Hematopoietic multipotent progenitor cell treated with erythropoietin and hydrocortisone succinate and interleukin-3 and kit ligand, for 6 days (in vitro differentiated cells): ENCODE measurements at regions not wholly inside any gene's neighbourhood (a gene's known extent, or its start where the extent isn't known, plus 50 kb on each side); places are given as distances from the start of the nearest gene placed in this dataset.
A peak's percentile ranks its signal among the peaks of the same experiment; 100 is the strongest.

Source experiments
- DNase-seq: peaks from one replicate; pipeline ENCODE4 v3.0.0-alpha.2; 2015

DNA sequence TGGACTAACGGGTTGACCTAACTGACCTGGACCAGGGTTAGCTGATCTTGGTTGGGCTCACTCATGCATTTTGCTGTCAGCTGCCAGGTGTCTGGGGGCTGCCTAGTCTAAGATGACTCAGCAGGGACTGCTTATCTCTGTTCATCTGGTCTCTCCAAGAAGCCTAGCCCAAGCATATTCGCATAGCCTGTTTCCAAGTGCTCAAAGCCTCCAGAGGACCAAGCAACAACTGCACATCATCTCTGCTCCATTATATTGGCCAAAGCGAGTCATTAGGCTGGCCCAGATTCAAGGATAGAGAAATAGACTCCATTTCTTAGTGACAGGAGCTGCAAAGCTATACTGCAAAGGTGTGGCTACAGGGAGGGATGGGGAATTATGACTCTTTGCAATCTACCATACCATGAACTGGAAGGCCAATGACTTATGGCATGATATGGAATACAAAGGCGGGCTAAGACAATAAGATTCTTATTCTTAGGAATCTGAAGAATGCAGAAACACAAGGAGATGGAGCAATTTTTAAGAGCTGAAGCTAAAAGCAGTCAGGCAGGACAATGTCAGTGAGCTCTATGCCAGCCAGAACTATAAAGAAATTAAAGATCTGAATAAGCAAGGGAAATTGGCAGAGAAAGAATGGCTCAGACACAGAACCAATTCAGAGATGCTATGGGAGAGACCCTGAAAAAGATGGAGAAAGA is 194.6 kb upstream of the FSCB start:
- DNase-seq = no peak

DNA sequence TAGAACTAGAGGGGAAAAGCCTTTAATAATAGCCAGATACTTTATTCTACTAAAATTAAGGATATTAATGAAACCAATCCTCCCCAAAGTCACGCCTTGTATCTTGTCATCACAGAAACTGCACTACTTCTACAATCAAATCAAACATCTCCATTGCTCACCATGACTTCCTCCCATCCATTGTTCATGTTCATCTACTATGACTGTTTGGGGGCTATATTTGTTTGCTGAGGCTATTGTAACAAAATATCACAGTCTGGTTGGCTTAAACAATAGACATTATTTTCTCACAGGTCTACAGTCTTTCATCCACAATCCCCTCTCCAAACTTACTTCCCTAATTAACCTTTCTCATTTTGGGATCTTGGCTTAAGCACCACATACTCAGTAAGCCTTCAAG is 193.6 kb upstream of the FSCB start:
- no peak for DNase-seq

DNA sequence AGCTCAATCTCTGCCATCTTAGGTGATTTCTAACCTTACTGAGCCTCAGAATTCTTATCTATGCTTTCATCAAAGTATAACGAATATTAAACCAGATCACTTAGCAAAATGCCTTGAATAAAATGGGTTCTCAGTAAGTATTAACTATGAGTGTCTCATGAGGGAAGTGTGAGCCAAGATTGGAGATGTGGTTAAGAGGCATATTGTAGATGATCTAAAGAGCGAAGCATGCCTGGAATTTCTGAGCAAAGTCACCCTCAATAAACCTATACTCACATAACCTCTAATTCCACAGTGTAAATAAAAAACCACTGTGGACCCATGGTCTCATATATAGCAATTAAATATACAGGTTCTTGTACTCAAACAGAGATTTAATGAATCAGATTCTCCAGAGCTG is 193.1 kb upstream of the FSCB start:
- DNase-seq = no peak

DNA sequence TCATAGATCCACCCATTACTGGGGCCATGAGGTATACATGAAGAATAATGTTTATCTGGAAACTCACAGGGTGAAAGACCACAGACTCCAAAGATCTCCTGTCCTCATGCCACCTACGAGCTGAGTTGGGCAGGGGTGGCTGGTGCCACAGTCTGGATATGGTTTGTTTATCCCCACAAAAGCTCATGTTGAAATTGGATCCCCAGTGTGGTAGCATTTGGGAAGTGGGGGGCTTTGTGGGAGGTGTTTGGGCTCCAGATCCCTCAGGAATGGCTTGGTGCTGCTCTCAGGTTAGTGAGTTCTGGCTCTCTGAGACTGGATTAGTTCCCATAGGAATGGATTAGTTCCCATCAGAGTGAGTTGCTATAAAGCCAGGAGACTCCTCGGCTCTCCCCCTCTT is 192.3 kb upstream of the FSCB start:
- DNase-seq = no peak

DNA sequence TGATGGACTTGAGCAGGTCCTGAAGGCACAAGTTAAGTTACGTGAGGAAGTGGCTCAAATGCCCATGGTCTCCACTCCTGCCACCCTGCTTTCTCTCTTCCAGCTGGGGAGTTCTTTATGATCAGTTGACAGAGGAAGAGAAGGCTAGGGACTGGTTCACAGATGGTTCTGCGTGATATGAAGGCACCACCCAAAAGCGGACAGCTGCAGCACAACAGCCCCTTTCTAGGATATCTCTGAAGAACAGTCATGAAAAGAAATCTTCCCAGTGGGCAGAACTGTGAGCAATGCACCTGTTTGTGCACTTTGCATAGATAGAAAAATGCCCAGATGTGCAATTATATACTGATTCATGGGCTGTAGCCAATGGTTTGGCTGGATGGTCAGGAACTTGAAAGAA is 162.4 kb upstream of the FSCB start:
- peak; percentile 53 for DNase-seq

DNA sequence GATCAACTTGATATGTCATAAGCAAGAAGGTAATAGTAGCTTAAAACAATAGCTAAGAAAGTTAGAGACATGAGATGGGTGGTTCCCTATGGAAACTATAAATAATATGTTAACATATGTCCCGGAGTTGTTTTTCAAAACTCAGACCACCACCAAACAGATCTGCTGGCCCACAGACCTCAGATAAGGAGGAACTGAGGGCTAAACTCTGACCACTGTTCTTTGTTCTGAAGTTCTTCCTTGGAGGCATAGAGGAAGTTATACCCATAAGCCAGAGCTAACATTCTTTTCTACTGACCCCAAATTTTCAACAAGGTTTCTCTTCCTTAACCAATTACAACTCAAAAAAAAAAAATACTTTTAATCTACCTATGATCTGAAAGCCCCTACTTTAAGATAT is 156.1 kb upstream of the FSCB start:
- DNase-seq = peak; percentile 20

DNA sequence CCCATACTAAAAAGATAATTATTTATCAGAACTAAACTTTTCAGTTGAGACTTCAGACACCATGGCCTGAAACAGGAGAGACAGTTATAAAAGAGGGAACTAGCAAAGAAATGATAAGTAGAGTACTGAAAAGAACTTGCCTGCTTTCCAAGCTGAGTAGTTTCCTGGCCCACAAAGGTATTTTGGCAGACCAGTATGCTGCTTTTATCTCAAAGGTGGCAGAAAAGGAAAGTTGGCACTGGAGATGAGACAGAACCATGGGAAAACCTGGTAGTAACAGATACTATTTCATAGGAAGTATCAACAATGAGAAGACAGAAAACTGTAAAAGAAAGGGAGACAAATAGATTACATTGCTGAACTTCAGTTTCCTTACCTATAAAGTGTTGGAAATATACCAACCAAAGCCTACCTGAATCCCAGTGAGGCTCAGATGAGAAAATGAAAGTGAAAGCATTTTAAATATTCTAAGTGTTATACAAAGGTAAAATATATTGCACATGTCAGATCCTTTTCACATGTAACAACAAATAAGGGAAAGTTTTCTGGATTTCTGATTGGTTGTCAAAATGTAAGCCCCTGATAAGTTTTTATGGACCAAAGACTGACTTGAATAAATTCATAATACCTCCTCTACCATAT is 155.3 kb upstream of the FSCB start:
- peak; percentile 15 for DNase-seq

DNA sequence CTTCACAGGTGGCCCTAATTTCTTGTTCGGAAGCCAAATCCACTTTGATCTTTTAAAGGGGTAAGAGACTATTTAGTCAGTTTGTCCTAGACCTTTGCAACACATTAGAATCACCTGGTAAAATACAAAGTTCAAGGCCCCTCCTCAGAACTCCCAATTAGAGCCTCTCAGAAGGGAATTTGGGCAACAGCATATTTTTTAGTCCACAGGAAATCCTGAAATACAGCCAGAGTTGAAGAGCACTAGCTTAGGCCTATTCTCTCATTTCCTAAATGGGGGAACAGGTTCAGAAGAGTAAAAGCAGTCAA is 151.3 kb upstream of the FSCB start:
- no peak for DNase-seq

DNA sequence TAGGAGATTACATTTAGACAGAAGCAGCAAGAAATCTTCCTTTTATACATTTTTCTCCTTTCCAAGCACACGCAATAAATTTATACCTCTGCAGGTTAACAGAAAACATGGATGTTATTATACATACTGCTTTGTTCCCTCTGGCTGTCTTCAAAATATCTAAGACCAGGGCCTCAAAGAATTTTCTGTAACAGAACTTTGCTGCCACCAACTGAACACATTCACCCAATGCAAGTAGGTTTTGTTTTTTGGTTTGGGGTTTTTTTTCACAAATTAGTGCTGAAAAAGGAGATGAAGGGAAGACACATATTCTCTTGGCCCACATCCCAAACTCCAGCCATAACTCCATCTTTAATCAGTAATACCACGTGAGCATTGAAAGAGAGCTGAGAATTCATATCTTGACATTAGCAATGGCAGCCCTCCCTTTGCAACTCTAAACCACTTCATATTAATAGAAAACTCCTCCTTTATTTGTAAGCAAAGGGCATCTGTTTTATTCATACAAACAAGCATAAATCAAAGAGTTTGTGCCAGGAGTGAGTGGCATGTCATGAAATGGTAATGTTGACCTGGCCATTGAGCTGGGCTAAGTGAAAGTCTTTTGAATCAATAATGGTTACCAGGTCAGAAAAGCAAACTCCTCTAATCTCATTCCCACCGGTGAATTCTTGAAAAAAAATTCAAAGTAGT is 150.8 kb upstream of the FSCB start:
- no peak for DNase-seq

DNA sequence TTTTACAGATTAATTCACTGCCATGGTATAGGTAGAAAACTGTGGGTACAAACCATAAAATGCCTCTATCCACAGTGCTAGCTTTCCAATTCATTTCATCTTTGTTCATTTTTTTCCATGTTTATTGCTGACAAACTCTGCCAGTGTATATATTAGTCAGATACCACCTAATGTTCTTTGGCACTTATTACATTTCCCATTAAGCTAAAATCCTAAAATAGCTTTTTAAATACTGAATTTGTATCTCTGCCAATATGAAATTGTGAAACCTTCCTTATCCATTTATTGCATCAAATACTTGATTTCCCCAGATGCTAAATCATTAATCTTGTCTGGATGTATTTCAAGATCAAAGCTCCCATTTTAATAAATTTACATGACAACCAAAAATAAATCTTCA is 150.1 kb upstream of the FSCB start:
- no peak for DNase-seq

DNA sequence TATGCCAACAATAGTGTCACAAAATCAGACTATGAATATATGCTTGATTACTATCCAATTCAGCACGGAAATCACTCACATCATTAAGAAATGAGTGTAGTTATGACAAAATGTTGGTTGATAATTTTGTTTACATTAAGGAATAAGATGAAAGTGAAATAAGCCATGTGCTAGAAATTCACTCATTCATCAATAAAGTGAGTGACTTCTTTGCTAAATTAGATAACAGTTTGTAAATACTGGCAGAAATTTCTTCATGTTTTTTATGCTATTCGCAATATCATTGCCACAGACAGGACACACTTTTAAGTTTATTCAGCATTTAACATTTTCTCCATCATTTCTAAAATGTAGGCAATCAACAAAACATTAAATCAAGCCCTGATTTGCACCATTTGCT is 147.5 kb upstream of the FSCB start:
- no peak for DNase-seq

DNA sequence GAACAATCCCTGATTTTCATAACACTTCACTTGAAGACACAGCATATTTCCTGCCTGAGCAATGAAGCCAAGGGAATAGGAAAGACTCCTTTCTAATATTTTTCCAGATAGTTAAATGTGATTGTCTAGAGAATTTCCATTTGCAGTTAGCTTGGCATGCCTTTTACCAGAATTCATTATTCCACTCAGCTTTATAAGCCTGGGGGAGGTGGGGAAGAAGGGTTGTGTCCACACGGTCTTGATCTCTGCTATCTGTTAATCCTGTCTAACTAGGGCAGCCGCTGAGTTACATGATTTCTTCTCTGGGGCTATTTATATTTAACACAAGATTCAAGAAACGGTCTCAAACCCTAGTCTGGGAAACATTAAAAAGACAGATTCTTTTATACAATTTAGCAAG is 146.6 kb upstream of the FSCB start:
- DNase-seq = no peak

DNA sequence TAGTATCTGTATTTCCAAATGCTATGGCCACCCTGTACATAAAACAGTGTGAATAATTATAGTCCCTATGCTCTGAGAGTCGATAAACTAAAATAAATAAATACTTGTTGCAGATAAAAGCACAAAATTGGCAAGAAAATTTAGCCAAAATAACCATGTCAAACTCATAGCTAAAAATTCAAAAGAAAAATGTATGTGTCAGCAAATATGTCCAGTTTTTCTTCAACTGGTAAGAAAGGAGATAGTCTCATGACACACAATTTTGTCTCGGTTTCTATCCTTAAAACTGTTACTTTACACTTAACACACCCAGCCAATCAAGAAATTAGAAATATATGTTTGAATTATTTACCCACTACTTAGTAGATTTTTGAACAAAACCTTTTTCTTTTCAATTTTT is 145.6 kb upstream of the FSCB start:
- DNase-seq = no peak

DNA sequence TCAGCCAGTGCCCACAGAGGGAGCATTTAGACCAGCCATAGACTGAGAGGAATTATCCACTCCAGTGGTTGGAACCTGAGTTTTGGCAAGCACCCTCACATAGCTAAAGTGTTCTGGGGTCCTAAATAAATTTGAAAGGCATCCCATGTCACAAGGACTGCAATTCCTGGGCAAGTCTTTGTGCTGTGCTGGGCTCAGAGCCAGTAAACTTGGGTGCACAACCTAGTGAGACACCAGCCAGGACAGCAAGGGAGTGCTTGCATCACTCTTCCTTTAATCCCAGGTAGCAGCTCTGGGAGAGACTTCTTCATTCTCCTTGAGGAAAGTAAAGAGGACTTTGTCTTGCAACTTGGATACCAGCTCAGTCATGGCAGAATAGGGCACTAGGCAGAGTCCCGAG is 142.0 kb upstream of the FSCB start:
- no peak for DNase-seq

DNA sequence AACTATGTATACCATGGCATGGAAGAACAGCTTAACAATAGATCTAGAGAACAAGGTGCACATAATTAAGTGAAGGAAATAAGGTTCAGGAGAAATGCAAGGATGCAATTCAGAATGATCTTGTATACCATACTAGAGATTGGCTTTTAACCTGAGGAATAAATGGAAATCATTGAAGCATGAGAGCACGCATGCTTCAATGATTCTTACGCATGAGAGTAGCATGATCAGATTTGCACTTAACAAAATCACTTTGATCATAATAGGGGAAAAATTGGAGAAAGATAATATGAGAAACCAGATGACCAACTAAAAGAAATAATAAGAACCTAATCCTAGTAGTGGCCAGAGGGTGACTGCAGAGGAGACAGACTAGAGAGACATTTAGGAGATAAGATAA is 133.3 kb upstream of the FSCB start:
- DNase-seq = no peak

DNA sequence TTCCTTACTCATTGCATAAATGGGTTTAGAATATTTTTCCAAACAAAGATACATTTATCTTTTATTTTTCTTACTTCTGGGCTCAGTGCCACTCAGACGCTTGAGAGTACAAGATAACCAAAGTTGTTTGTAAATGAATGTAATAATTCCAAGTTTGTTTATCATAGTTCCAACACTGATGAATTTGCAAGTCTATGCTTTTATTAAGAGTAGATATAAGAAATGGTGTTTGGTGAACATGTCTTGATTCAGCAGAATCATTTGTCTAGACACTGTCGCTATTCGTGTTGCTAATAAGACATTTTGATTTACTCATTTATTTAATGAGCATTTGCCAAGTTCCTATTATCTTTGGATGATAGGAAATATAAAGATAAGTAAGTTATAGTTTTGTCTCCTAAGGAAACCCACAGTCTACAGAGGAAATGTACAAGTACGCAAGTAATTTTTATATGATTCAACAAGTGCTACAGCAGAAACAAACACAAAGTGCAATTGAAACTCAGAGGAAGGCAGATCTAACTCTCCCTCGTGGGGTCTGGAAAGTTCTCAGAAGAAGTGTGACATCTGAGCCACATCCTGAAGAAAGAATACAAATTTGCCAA is 132.8 kb upstream of the FSCB start:
- no peak for DNase-seq

DNA sequence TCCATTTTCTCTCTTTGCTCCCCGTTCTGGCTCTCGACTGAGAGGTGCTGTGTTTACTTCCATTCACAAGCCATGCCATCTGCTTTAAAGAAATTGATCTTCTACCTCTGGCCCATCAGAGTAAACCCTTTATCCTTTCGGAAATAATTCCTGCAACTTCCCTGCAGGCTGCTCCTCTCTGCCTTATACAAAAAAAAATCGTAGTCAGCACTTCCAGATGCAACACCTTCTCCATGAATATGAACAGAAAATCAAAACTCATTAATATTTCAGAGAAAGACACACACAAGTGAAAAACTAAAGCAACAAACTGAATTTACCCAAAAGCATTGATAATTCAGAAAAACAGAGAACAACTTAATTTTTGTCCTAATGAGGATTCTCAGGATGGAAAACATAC is 127.6 kb upstream of the FSCB start:
- DNase-seq = no peak

DNA sequence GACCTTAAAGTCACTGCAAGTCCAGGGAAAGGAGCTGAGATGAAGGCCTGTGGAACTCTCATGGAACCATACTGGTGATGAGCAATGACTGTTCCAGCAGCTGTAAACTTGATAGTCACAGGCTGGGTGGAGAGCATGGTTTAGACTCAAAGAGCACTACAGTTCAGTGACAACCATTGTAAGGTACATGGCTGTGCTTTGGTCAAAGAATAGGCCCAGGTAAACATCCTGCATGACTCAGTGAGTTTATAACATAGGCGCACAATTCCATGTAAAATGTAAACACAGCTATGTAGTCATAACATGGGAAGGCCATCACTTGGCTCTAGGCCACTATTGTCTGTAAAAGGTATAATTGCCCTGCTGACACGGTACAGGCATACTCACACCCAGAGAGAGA is 119.3 kb upstream of the FSCB start:
- DNase-seq = no peak

DNA sequence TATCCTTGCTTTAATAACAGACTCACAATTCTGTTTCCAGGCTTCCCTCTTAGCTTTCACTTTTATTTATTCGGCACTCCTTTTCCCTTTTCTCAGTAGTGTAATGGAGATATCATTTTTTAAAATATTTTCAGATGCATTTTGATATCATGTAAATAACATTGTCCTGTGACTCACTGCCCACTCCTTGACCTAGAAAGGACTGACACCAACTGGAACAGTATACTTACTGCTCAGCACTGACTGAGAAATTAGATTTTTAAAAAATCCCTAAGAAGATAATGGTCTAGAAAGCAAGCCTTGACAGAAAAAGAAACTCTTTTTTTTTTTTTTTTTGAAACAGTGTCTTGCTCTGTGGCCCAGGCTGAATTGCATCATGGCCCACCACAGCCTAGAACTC is 118.0 kb upstream of the FSCB start:
- no peak for DNase-seq

DNA sequence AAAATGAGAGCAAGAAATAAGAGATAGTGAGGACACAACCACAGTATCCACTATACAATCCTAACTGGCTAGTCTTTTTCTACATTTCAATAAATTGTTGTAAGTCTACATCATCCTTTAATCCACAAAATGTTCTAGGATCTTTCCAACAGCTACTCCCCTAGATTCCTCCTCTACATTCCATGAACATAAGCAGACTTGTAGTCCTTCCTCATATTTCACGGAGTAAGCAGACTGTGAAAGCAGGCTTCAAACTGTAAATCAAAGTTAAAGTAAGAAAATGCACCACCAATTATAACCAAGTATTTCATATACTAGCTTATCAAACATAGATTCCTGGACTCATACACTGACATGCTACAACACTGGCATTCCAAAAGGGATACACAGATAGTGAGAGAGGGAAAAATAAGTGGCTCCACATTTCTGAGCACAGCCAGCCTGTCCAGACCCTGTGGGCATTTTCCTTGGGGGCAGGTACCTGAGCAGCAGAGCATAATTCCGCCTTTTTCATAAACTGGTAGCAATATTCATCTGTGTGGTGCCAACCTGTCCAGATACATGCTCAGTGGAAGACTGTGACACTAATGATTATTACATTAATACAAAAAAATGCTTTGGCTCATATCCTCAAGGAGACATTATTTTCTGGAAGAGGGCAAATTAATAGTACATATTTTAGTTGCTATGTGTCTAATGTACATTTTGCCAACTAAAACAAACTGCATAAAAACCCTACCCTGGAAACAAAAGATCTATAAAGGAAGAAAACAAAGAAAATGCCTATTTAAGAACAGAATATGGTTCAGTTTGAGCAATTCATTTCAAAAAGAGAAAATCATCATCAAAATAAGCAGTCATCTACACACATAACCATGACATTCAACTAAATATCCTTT is 113.3 kb upstream of the FSCB start:
- DNase-seq = no peak

DNA sequence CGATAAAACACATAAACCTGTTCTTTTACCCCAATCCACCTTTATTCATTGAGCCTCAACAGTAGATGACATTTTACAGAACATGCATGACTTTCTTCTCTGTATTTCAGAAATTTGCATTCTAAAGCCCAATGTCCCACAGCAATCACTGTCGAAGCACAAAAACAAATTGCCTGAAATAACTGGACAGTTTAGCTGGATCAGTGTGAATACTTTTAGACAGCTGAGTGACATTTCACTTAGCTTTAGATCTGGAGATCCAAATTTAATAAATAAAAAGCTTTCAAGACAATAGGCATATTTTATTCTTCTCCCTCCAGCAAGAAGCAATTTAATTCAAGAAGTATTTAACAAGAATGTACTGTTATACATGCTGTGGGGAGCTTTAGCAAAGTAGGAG is 109.1 kb upstream of the FSCB start:
- DNase-seq = no peak

DNA sequence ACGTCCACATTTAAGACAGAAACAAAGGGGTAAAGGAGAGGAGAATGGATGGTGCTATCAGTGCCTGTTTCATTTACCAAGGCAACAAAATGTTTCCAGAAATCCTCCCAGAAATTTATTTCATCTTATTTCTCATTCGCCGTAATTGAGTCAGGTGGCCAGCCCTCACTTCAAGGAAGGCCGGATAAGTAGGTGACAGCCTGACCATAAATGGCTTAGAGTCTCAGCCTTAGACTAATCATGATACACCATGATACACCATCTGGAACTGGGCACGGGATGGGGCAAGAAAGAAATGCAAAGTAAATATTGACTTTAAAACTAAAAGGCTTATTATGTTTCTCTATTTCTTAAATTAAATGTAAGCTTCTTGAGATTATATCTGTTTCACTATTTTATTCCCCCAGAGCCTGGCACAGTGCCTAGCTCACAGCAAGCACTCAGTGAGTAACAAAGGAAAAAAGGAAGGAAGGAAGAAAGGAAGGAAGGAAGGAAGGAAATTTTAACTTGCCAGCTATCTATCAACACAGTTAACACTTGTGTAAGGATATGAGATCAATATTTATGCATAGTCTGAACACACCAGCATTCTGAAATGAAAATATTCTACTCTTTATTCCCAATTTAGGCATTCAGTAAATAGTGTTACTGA is 106.1 kb upstream of the FSCB start:
- DNase-seq = no peak

DNA sequence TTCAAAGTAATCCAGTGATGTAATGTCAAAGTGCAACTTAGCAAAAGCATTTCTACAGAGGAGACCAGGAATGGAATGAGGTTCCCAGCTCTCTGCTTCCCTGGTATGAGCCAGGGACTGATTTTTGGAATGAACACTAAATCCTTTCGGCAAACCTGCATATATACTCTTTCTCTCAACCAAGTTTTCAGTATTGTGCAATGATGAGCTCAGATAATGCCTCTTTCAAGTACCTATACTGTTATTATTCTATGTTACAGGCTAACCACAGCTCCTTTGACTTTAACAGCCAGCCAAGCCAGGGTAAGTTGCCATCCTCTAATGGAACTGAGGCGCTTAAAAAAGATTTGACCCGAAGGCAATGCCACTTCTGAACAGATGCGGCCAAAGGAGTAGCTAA is 104.9 kb upstream of the FSCB start:
- no peak for DNase-seq
